Parathyroid adenoma (tissue), 2 donors: ENCODE measurements at regions not wholly inside any gene's neighbourhood (a gene's known extent, or its start where the extent isn't known, plus 50 kb on each side); places are given as distances from the start of the nearest gene placed in this dataset.

Experiments
- H2AFZ ChIP-seq: fragments of 300-600 bp; sonication (generic); one replicate; pipeline ENCODE4 v1.7.0; 2017; ENCODE audit warnings: antibody characterized with exemption, mild to moderate bottlenecking
- H3K27ac ChIP-seq: fragments of 300-600 bp; sonication (generic); one replicate; pipeline ENCODE4 v1.7.0; 2017
- H3K27me3 ChIP-seq: fragments of 300-600 bp; sonication (generic); one replicate; pipeline ENCODE4 v1.7.0; 2017; ENCODE audit warnings: low read length; ENCODE audit not compliant: control insufficient read depth, insufficient read depth
- H3K36me3 ChIP-seq: fragments of 300-600 bp; sonication (generic); one replicate; pipeline ENCODE4 v1.7.0; 2017; ENCODE audit warnings: low read length; ENCODE audit not compliant: control insufficient read depth, insufficient read depth
- H3K4me1 ChIP-seq: fragments of 300-600 bp; sonication (generic); one replicate; pipeline ENCODE4 v1.7.0; 2017; ENCODE audit warnings: control low read depth
- H3K4me2 ChIP-seq: fragments of 300-600 bp; sonication (generic); one replicate; pipeline ENCODE4 v1.7.0; 2017; ENCODE audit warnings: low read length
- H3K4me3 ChIP-seq: fragments of 300-600 bp; sonication (generic); one replicate; pipeline ENCODE4 v1.7.0; 2017; ENCODE audit warnings: low read depth, low read length
- H3K79me2 ChIP-seq: fragments of 300-600 bp; sonication (generic); one replicate; pipeline ENCODE4 v1.7.0; 2017; ENCODE audit warnings: control low read depth
- H3K9ac ChIP-seq: fragments of 300-600 bp; sonication (generic); one replicate; pipeline ENCODE4 v1.7.0; 2017; ENCODE audit warnings: mild to moderate bottlenecking
- H3K9me3 ChIP-seq: fragments of 300-600 bp; sonication (generic); one replicate; pipeline ENCODE4 v1.7.0; 2017; ENCODE audit warnings: low read length; ENCODE audit not compliant: control insufficient read depth
- CTCF ChIP-seq: fragments of 300-600 bp; sonication (generic); IDR thresholded peaks from one replicate; pipeline ENCODE4 v1.7.0; 2017; ENCODE audit warnings: antibody characterized with exemption, mild to moderate bottlenecking
- donor health status: primary hyperparathyroidism.

- no peak for TF ChIP-seq CTCF
- no peak overlapping the region for H3K9ac ChIP-seq
- H3K4me3 ChIP-seq, result no peak overlapping the region
These were observed 165.1 kb downstream of the RPIA start for GRCh38 chr2:88856409-88857135.

GRCh38 chr2:88857274-88857741, 165.8 kb downstream of the RPIA start:
- Histone ChIP-seq H3K9me3 (no peaks in the 10 kb centered on the region), H3K4me3 (no peak overlapping the region), H2AFZ (no peak overlapping the region), H3K4me1 (no peaks in the 10 kb centered on the region), H3K27me3 (no peaks in the 10 kb centered on the region), H3K36me3 (no peaks in the 10 kb centered on the region), H3K9ac (no peak overlapping the region), H3K79me2 (no peaks in the 10 kb centered on the region), H3K4me2 (no peak overlapping the region), H3K27ac (no peak overlapping the region)
- no peak for TF ChIP-seq CTCF

More at GRCh38 chr2:88856409-88857135, 165.1 kb downstream of the RPIA start:
- Histone ChIP-seq H2AFZ (no peak overlapping the region), H3K9me3 (no peaks in the 10 kb centered on the region), H3K27ac (no peak overlapping the region), H3K36me3 (no peaks in the 10 kb centered on the region), H3K27me3 (no peaks in the 10 kb centered on the region), H3K4me1 (no peaks in the 10 kb centered on the region), H3K79me2 (no peaks in the 10 kb centered on the region), H3K4me2 (no peak overlapping the region)

- Histone ChIP-seq H3K4me3 (no peak overlapping the region), H2AFZ (no peak overlapping the region), H3K36me3 (no peaks in the 10 kb centered on the region), H3K9ac (no peak overlapping the region), H3K4me1 (no peaks in the 10 kb centered on the region), H3K4me2 (no peak overlapping the region), H3K79me2 (no peaks in the 10 kb centered on the region), H3K27me3 (no peaks in the 10 kb centered on the region), H3K27ac (no peak overlapping the region), H3K9me3 (no peaks in the 10 kb centered on the region)
- no peak for TF ChIP-seq CTCF
These were observed 166.5 kb downstream of the RPIA start for GRCh38 chr2:88857951-88858411.

GRCh38 chr2:88859461-88859860, 168.0 kb downstream of the RPIA start:
- Histone ChIP-seq H3K9ac (no peak overlapping the region), H2AFZ (no peak overlapping the region), H3K4me1 (no peaks in the 10 kb centered on the region), H3K27ac (no peak overlapping the region), H3K4me2 (no peak overlapping the region), H3K4me3 (no peak overlapping the region), H3K27me3 (no peaks in the 10 kb centered on the region), H3K36me3 (no peaks in the 10 kb centered on the region), H3K79me2 (no peaks in the 10 kb centered on the region), H3K9me3 (no peaks in the 10 kb centered on the region)
- no peak for TF ChIP-seq CTCF
